HepG2 (cell line): ENCODE measurements at regions not wholly inside any gene's neighbourhood (a gene's known extent, or its start where the extent isn't known, plus 50 kb on each side); places are given as distances from the start of the nearest gene placed in this dataset.

Experiments used
- ATAC-seq: fragments of 200-7000 bp; cut with Tn5 transposase; 3 replicates; pipeline ENCODE4 v1.9.1; 2020; ENCODE audit warnings: mild to moderate bottlenecking, moderate library complexity
- BruUV-seq: library from RNA; stranded (reverse); fragments of 400-500 nt; replicated peaks from 2 replicates; lab custom pipeline; 2021; lab: Mats Ljungman, UMichigan
- CTCF ChIA-PET: fragments of 300-600 bp; formaldehyde crosslinking; extraction: SDS; loops from one replicate; lab custom pipeline; 2021; ENCODE audit warnings: low total read pairs, inconsistent platforms, low intra/inter-chr PET ratio; lab: Yijun Ruan, JAX
- POLR2A ChIA-PET: fragments of 350-600 bp; sonication (Branson Sonifier 250); formaldehyde crosslinking; loops from one replicate; lab custom pipeline; 2020; ENCODE audit warnings: antibody characterized with exemption, inconsistent platforms; lab: Yijun Ruan, JAX
- DNase-seq: peaks from one replicate; pipeline ENCODE4 v3.0.0-alpha.2; 2015; ENCODE audit warnings: low spot score
- FAIRE-seq: peaks from 3 replicates; lab custom pipeline; 2011; peaks lifted over from hg19 to GRCh38; lab: Jason Lieb, UNC
- H2AFZ ChIP-seq: one replicate; pipeline ENCODE4 v1.6.1; 2011; ENCODE audit warnings: low read length, inconsistent platforms
- H3K27ac ChIP-seq: fragments of 300-600 bp; 3 replicates; pipeline ENCODE4 v1.8.0; 2011; ENCODE audit warnings: mixed run types, mild to moderate bottlenecking, mixed read lengths, low read length, inconsistent platforms; ENCODE audit not compliant: insufficient read depth; ENCODE audit errors: extremely low read length
- H3K27me3 ChIP-seq, 2 experiments: fragments of 200-600 bp in 1 of 2; 2 replicates in 1 of 2; 3 replicates in 1 of 2; pipeline versions ENCODE4 v1.6.0 to v1.8.0; 2011; ENCODE audit warnings: low read length in 2 of 2, mild to moderate bottlenecking in 2 of 2, moderate library complexity in 2 of 2, inconsistent platforms in 1 of 2; ENCODE audit not compliant: insufficient read depth in 2 of 2, control insufficient read depth in 1 of 2
- H3K36me3 ChIP-seq, 2 experiments: fragments of 200-600 bp in 1 of 2; replicated peaks in 1 of 2; 2 replicates in 1 of 2; 3 replicates in 1 of 2; pipeline versions ENCODE4 v1.5.1 to v1.8.0; 2011; ENCODE audit warnings: low read length in 2 of 2, inconsistent platforms in 1 of 2; ENCODE audit not compliant: insufficient read depth in 2 of 2, control insufficient read depth in 1 of 2
- H3K4me1 ChIP-seq: 2 replicates; pipeline ENCODE4 v1.5.1; 2012; ENCODE audit warnings: low read length, inconsistent platforms; ENCODE audit not compliant: insufficient read depth
- H3K4me2 ChIP-seq: 2 replicates; pipeline ENCODE4 v1.6.0; 2011; ENCODE audit warnings: low read depth, low read length, inconsistent platforms
- H3K4me3 ChIP-seq, 3 experiments: fragments of 200-600 bp in 1 of 3; sonication (generic), shearing (Covaris generic) in 1 of 3; replicated peaks in 1 of 3; 2 replicates each; pipeline ENCODE4 v1.5.1; 2011 to 2016; ENCODE audit warnings: low read length in 3 of 3, inconsistent platforms in 2 of 3, low read depth in 2 of 3, mild to moderate bottlenecking in 2 of 3, control low read depth in 1 of 3, mixed read lengths in 1 of 3; ENCODE audit not compliant: insufficient read depth in 1 of 3
- H3K79me2 ChIP-seq: one replicate; pipeline ENCODE4 v1.6.1; 2011; ENCODE audit warnings: low read length, inconsistent platforms; ENCODE audit not compliant: insufficient read depth
- H3K9ac ChIP-seq: 2 replicates; pipeline ENCODE4 v1.6.0; 2011; ENCODE audit warnings: mild to moderate bottlenecking, low read depth, low read length, inconsistent platforms; ENCODE audit not compliant: insufficient read depth
- H3K9me3 ChIP-seq: 2 replicates; pipeline ENCODE4 v1.5.1; 2012; ENCODE audit warnings: mild to moderate bottlenecking, low read length
- H4K20me1 ChIP-seq: 2 replicates; pipeline ENCODE4 v1.6.0; 2011; ENCODE audit warnings: inconsistent platforms, mild to moderate bottlenecking, low read length, moderate library complexity; ENCODE audit not compliant: insufficient read depth
- RERE ChIP-seq: IDR thresholded peaks from 2 replicates; pipeline ENCODE4 v1.6.1; 2016; ENCODE audit warnings: low read depth, missing genetic modification reagents, missing compliant biosample characterization
- THRA ChIP-seq: sonication (generic); formaldehyde crosslinking; IDR thresholded peaks from 2 replicates; pipeline ENCODE4 v1.4.0; 2020; ENCODE audit warnings: missing genetic modification reagents, borderline replicate concordance
- ZBTB21 ChIP-seq: sonication (generic); formaldehyde crosslinking; IDR thresholded peaks from 2 replicates; pipeline ENCODE4 v1.4.0; 2020; ENCODE audit warnings: missing genetic modification reagents
- ZNF510 ChIP-seq: sonication (generic); formaldehyde crosslinking; IDR thresholded peaks from 2 replicates; pipeline ENCODE4 v1.4.0; 2020; ENCODE audit warnings: low read depth, mild to moderate bottlenecking, missing genetic modification reagents
- ZNF605 ChIP-seq: sonication (generic); formaldehyde crosslinking; IDR thresholded peaks from 2 replicates; pipeline ENCODE4 v1.8.0; 2022; ENCODE audit warnings: mild to moderate bottlenecking, missing genetic modification reagents
- ZNF720 ChIP-seq: sonication (generic); formaldehyde crosslinking; IDR thresholded peaks from 2 replicates; pipeline ENCODE4 v1.4.0; 2020; ENCODE audit warnings: missing genetic modification reagents
- WGBS: methylation state at CpG from one replicate; pipeline ENCODE4 v1.1.6; 2017; ENCODE audit warnings: low lambda C conversion rate; 5-methylcytosine and 5-hydroxymethylcytosine counted together
- in situ Hi-C: cut with HindIII; loops from 2 replicates; pipeline ENCODE4 v1.10.0; 2017; ENCODE audit warnings: low pct_unique_long_range_greater_than_20kb; ENCODE audit not compliant: extremely low pct_ligation_motif_present
- intact Hi-C: fragments of 100-400 bp; cut with micrococcal nuclease; formaldehyde crosslinking; loops from one replicate; pipeline ENCODE4 v1.10.0; 2022; ENCODE audit not compliant: unreplicated experiment
- TF ChIP-seq, protein P1 (sequence below): sonication (generic); formaldehyde crosslinking; IDR thresholded peaks from 2 replicates; pipeline ENCODE4 v1.8.0; 2022; ENCODE audit warnings: missing genetic modification reagents, low read depth, mild to moderate bottlenecking, borderline replicate concordance

- TF ChIP-seq ZNF720 (CRISPR knock-in tag) (no peak), ZNF510 (CRISPR knock-in tag) (no peak), ZBTB21 (CRISPR knock-in tag) (no peak), ZNF605 (CRISPR knock-in tag) (no peak), THRA (CRISPR knock-in tag) (no peak)
Measured at GRCh38 chr10:31582365-31583052, 263.5 kb downstream of the ZEB1 start (continued).

GRCh38 chr10:31581741-31582323 lies 262.8 kb downstream of the ZEB1 start:
- no peak for DNase-seq
- Histone ChIP-seq H3K9ac (no peak overlapping the region), H3K4me1 (no peaks in the 10 kb centered on the region), H3K27ac (no peak overlapping the region), H2AFZ (no peak overlapping the region), H4K20me1 (no peaks in the 10 kb centered on the region), H3K4me2 (no peak overlapping the region), H3K36me3 (no peaks in the 10 kb centered on the region), H3K9me3 (no peaks in the 10 kb centered on the region; the same call in 1 of the 2 replicates), H3K4me3 (no peak overlapping the region), H3K27me3 (peaks cover 0 to 23% of the 10 kb centered on the region in 2 experiments; a peak in 3 of 5 replicates), H3K79me2 (no peaks in the 10 kb centered on the region)
- ChIA-PET POLR2A (no interaction called here), CTCF (no interaction called here)
- in situ Hi-C loops, result no loop called here
- no peak for ATAC-seq
- no TSS peak for BruUV-seq
- no peak for FAIRE-seq
- intact Hi-C loops, result no loop called here
- 23% methylated on average over 9 of the region's 9 CpGs for WGBS
- TF ChIP-seq, protein P1, sequence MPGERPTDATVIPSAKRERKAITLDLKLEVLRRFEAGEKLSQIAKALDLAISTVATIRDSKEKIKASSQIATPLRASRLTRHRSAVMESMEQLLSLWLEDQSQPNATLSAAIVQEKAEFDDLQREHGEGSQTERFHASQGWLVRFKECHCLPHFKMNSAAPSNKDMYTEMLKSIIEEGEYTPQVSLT (CRISPR knock-in tag), result no peak
- no peak for TF ChIP-seq RERE (CRISPR knock-in tag)
